SK-N-SH treated with all-trans-retinoic acid at 6 μM for 48 hours (cell line): ENCODE measurements at regions not wholly inside any gene's neighbourhood (a gene's known extent, or its start where the extent isn't known, plus 50 kb on each side); places are given as distances from the start of the nearest gene placed in this dataset.

Experiments
- ATAC-seq: fragments of 200-7000 bp; cut with Tn5 transposase; 3 replicates; pipeline ENCODE4 v1.9.1; 2020; ENCODE audit warnings: mild to moderate bottlenecking, moderate library complexity
- ARNTL ChIP-seq: fragments of 450-650 bp; formaldehyde crosslinking; IDR thresholded peaks from 2 replicates; pipeline ENCODE4 v1.5.0; 2020; ENCODE audit warnings: low read depth, mild to moderate bottlenecking, moderate library complexity, borderline replicate concordance
- BACH2 ChIP-seq: fragments of 250-450 bp; sonication (Bioruptor Pico); IDR thresholded peaks from 2 replicates; pipeline ENCODE4 v1.9.0; 2021; ENCODE audit warnings: mild to moderate bottlenecking, borderline replicate concordance
- CSDC2 ChIP-seq: fragments of 250-450 bp; sonication (Bioruptor Pico); IDR thresholded peaks from 2 replicates; pipeline ENCODE4 v1.5.0; 2020; ENCODE audit warnings: mild to moderate bottlenecking, moderate library complexity
- CSRNP3 ChIP-seq: fragments of 250-450 bp; sonication (Bioruptor Pico); IDR thresholded peaks from 2 replicates; pipeline ENCODE4 v1.5.1; 2021; ENCODE audit warnings: mild to moderate bottlenecking, moderate library complexity
- ESRRG ChIP-seq: fragments of 250-450 bp; sonication (Bioruptor Pico); IDR thresholded peaks from 2 replicates; pipeline ENCODE4 v1.6.1; 2021; ENCODE audit warnings: mild to moderate bottlenecking
- GLIS3 ChIP-seq: fragments of 250-450 bp; sonication (Bioruptor Pico); IDR thresholded peaks from 2 replicates; pipeline ENCODE4 v1.5.0; 2020; ENCODE audit warnings: mild to moderate bottlenecking, moderate library complexity
- ISL1 ChIP-seq: fragments of 250-450 bp; sonication (Bioruptor Pico); IDR thresholded peaks from 2 replicates; pipeline ENCODE4 v2.1.2; 2022; ENCODE audit warnings: mild to moderate bottlenecking, moderate library complexity
- OSR1 ChIP-seq: fragments of 250-450 bp; sonication (Bioruptor Pico); IDR thresholded peaks from 2 replicates; pipeline ENCODE4 v1.8.0; 2022; ENCODE audit warnings: moderate library complexity, mild to moderate bottlenecking, inconsistent platforms
- PATZ1 ChIP-seq: fragments of 250-450 bp; sonication (Bioruptor Pico); IDR thresholded peaks from 2 replicates; pipeline ENCODE4 v1.8.0; 2020; ENCODE audit warnings: mild to moderate bottlenecking, moderate library complexity, borderline replicate concordance
- PPARA ChIP-seq: fragments of 250-450 bp; sonication (Bioruptor Pico); IDR thresholded peaks from 2 replicates; pipeline ENCODE4 v1.5.0; 2020; ENCODE audit warnings: mild to moderate bottlenecking, borderline replicate concordance
- RARB ChIP-seq: fragments of 250-450 bp; sonication (Bioruptor Pico); IDR thresholded peaks from 2 replicates; pipeline ENCODE4 v1.8.0; 2021; ENCODE audit warnings: mild to moderate bottlenecking, moderate library complexity
- TCF4 ChIP-seq: fragments of 250-450 bp; sonication (Bioruptor Pico); IDR thresholded peaks from 2 replicates; pipeline ENCODE4 v1.8.0; 2021; ENCODE audit warnings: mild to moderate bottlenecking, moderate library complexity, borderline replicate concordance
- TOX ChIP-seq: fragments of 250-450 bp; sonication (Bioruptor Pico); IDR thresholded peaks from 2 replicates; pipeline ENCODE4 v1.8.0; 2021; ENCODE audit warnings: mild to moderate bottlenecking, moderate library complexity, borderline replicate concordance
- TSHZ2 ChIP-seq: fragments of 250-450 bp; sonication (Bioruptor Pico); IDR thresholded peaks from 2 replicates; pipeline ENCODE4 v1.5.0; 2020; ENCODE audit warnings: mild to moderate bottlenecking, moderate library complexity
- ZC3H10 ChIP-seq: fragments of 250-450 bp; sonication (Bioruptor Pico); IDR thresholded peaks from 2 replicates; pipeline ENCODE4 v1.5.1; 2021; ENCODE audit warnings: mild to moderate bottlenecking, moderate library complexity
- ZFP30 ChIP-seq: fragments of 450-650 bp; formaldehyde crosslinking; IDR thresholded peaks from 2 replicates; pipeline ENCODE4 v1.5.0; 2022; ENCODE audit warnings: mild to moderate bottlenecking, moderate library complexity
- ZNF565 ChIP-seq: fragments of 450-650 bp; formaldehyde crosslinking; conservative IDR thresholded peaks from 2 replicates; pipeline ENCODE4 v1.5.0; 2020; ENCODE audit warnings: low read depth, mild to moderate bottlenecking, moderate library complexity
- ZNF70 ChIP-seq: fragments of 450-650 bp; formaldehyde crosslinking; IDR thresholded peaks from 2 replicates; pipeline ENCODE4 v1.5.0; 2020; ENCODE audit warnings: mild to moderate bottlenecking, moderate library complexity
- ZNF8 ChIP-seq: fragments of 450-650 bp; formaldehyde crosslinking; IDR thresholded peaks from 2 replicates; pipeline ENCODE4 v1.5.0; 2020; ENCODE audit warnings: mild to moderate bottlenecking, moderate library complexity

- no peak for TF ChIP-seq ZC3H10 (CRISPR knock-in tag)
- no peak for TF ChIP-seq CSDC2 (CRISPR knock-in tag)
- no peak for TF ChIP-seq TCF4 (CRISPR knock-in tag)
- no peak for TF ChIP-seq TSHZ2
- no peak for TF ChIP-seq PPARA (CRISPR knock-in tag)
- TF ChIP-seq ZNF70 (CRISPR knock-in tag) = no peak
- TF ChIP-seq CSRNP3 (CRISPR knock-in tag) = no peak
- no peak for TF ChIP-seq ARNTL (CRISPR knock-in tag)
- no peak for ATAC-seq
These were observed 717.6 kb upstream of the NOVA1 start for GRCh38 chr14:27315477-27315876.

- ATAC-seq = no peak
- TF ChIP-seq OSR1 (CRISPR knock-in tag) = no peak
- TF ChIP-seq, all 23 proteins: peak for 0
These were observed 718.1 kb upstream of the NOVA1 start for GRCh38 chr14:27315947-27316346.

- TF ChIP-seq ESRRG (no peak), ISL1 (CRISPR knock-in tag) (peak; percentile 74), CSDC2 (CRISPR knock-in tag) (no peak)
- TF ChIP-seq, all 23 proteins: peak for 1
- no peak for ATAC-seq
These were observed 721.1 kb upstream of the NOVA1 start for GRCh38 chr14:27318774-27319420.

- TF ChIP-seq ARNTL (CRISPR knock-in tag) = no peak
- TF ChIP-seq ZC3H10 (CRISPR knock-in tag) = 0 out of 2 replicates have a peak, but pooled peaks have one; percentile 5
- TF ChIP-seq ISL1 (CRISPR knock-in tag) = peak; percentile 83
- TF ChIP-seq, all 23 proteins: peak for 2
These were observed 722.4 kb upstream of the NOVA1 start for GRCh38 chr14:27320261-27320660.

GRCh38 chr14:27327095-27327494 lies 729.3 kb upstream of the NOVA1 start:
- TF ChIP-seq ZNF8 (CRISPR knock-in tag) = no peak
- no peak for TF ChIP-seq ARNTL (CRISPR knock-in tag)
- no peak for TF ChIP-seq OSR1 (CRISPR knock-in tag)
- TF ChIP-seq ZNF70 (CRISPR knock-in tag) = no peak
- TF ChIP-seq TOX = no peak
- TF ChIP-seq RARB (CRISPR knock-in tag) = no peak
- no peak for TF ChIP-seq PATZ1
- TF ChIP-seq BACH2 (CRISPR knock-in tag) = no peak
- ATAC-seq = no peak

More at GRCh38 chr14:27320261-27320660, 722.4 kb upstream of the NOVA1 start:
- ATAC-seq = no peak

GRCh38 chr14:27338012-27338411 lies 740.2 kb upstream of the NOVA1 start:
- no peak for ATAC-seq
- TF ChIP-seq ZNF8 (CRISPR knock-in tag) (no peak), TCF4 (CRISPR knock-in tag) (no peak), CSDC2 (CRISPR knock-in tag) (no peak), PATZ1 (no peak), ZFP30 (CRISPR knock-in tag) (no peak), TSHZ2 (no peak), BACH2 (CRISPR knock-in tag) (no peak), TOX (no peak), GLIS3 (no peak), ZNF565 (CRISPR knock-in tag) (no peak)
